ENCODE measurements at regions not wholly inside any gene's neighbourhood (a gene's known extent, or its start where the extent isn't known, plus 50 kb on each side); places are given as distances from the start of the nearest gene placed in this dataset.
A peak's percentile ranks its signal among the peaks of the same experiment; 100 is the strongest.

DNA sequence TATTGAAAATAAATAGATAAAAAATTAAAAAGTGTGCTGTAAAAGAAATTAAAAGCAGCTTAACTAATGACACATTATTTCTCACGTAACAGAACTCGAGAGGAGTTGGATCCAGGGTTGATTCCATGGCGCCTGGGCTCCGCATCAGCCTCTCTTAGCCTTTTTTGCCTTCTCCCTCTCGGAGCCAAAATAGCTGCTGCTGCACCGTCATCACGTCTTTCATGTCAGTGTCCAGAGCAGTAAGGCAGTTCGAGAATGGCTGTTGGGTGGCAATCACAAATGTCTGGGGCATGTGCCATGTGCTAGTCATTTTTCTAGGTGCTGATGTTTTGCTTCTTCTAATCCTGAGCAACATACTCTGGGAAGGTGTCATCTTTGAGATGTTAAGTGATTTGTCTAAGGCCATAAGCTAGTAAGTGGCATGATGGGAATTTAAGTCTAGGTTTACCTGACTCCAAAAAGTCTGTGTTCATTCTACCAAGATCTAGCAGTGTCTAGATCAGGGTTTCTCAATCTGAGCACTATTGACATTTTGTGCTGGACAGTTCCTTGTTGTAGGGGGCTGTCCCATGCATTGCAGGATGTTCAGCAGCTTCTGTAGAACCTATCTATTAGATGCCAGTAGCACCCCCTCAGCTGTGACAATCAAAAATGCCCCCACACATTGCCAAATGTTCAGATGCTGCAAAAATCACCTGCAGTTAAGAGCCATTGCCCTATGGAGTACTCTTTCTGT lies 280.4 kb downstream of the HAPSTR1 start:
- TF ChIP-seq, protein P1, sequence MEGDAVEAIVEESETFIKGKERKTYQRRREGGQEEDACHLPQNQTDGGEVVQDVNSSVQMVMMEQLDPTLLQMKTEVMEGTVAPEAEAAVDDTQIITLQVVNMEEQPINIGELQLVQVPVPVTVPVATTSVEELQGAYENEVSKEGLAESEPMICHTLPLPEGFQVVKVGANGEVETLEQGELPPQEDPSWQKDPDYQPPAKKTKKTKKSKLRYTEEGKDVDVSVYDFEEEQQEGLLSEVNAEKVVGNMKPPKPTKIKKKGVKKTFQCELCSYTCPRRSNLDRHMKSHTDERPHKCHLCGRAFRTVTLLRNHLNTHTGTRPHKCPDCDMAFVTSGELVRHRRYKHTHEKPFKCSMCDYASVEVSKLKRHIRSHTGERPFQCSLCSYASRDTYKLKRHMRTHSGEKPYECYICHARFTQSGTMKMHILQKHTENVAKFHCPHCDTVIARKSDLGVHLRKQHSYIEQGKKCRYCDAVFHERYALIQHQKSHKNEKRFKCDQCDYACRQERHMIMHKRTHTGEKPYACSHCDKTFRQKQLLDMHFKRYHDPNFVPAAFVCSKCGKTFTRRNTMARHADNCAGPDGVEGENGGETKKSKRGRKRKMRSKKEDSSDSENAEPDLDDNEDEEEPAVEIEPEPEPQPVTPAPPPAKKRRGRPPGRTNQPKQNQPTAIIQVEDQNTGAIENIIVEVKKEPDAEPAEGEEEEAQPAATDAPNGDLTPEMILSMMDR (IDR thresholded peaks at IDR 0.05; ENCODE audit: unreplicated experiment in 3 of 3): no peak
- no peaks in the 10 kb centered on the region for H3K9me3 Mint-ChIP-seq
- no peak overlapping the region for H3K4me3 Mint-ChIP-seq
- H3K27ac Mint-ChIP-seq: no peak overlapping the region
- H3K4me1 Mint-ChIP-seq: peaks cover 12% of the 10 kb centered on the region
- H3K36me3 Mint-ChIP-seq (ENCODE audit: low read depth): no peaks in the 10 kb centered on the region
- H3K27me3 Mint-ChIP-seq (ENCODE audit: low read depth): peaks cover 20% of the 10 kb centered on the region

DNA sequence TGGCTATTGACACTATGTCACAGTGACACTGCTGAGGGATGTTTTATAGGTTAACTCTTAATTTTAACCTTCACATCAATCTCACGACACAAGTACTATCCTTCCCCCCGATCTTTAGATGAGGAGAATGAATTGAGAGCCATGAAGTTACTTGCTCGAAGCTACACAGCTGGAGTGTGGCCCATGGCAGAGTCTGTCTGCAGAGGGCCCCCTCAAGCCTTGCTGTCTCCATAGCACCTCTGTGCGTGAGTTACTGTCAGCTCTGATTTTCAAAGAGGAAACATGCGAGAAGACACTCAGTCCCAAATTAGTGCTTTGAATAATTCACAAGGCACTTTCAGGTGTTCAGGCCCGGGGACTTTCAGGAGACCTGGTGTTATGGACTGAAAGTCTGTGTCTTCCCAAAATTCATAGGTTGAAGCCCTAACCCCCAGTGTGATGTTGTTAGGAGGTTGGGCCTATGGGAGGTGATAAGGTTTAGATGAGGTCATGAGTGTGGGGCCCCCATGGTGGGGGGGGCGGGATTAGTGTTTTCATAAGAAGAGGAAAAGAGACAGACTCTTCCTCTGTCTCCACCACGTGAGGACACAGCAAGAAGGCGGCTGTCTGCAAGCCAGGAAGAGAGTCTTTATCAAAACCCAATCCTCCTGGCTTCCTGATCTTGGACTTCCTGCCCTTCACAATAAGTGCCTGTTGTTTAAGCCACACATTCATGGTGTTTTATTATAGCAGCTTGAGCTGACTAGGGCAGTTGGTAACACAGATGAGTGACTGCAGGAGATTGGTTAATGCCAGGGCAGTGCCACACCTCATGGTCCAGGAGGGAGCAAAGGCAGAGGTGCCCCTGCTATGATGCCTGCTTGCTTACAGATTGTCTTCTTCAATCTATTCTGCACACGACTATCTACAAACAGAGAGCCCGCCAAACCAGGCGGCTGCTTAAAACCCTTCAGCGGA lies 281.8 kb downstream of the HAPSTR1 start:
- H3K4me1 Mint-ChIP-seq: peaks cover 12% of the 10 kb centered on the region
- H3K36me3 Mint-ChIP-seq (ENCODE audit: low read depth): no peaks in the 10 kb centered on the region
- H3K27ac Mint-ChIP-seq: no peak overlapping the region
- peaks cover 13% of the 10 kb centered on the region for H3K27me3 Mint-ChIP-seq (ENCODE audit: low read depth)
- H3K4me3 Mint-ChIP-seq: no peak overlapping the region
- TF ChIP-seq, protein P1 (IDR thresholded peaks at IDR 0.05; ENCODE audit: unreplicated experiment in 3 of 3): no peak
- H3K9me3 Mint-ChIP-seq: peaks cover 4% of the 10 kb centered on the region

DNA sequence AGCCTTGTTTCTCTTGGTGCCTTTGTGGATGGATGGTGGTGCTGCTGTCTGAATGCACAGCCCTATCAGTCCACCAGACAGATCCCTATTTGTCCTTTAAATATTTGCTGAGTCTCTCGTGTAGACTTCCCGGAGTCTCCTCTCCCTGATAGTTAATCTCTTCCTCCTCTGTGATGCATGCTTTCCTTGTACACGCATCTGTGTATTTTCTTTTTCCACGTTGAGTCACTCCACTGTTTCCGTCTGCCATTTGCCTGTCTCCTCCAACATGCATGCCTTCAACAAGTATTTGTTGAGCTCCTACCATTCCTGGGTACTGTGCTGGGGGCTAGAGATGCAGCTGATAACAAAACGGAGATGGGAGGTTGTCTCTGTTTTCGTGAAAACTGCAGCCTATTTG lies 282.6 kb downstream of the HAPSTR1 start:
- H3K4me1 Mint-ChIP-seq: peaks cover 12% of the 10 kb centered on the region
- H3K27ac Mint-ChIP-seq: no peak overlapping the region
- H3K27me3 Mint-ChIP-seq (ENCODE audit: low read depth): peaks cover 13% of the 10 kb centered on the region
- TF ChIP-seq, protein P1 (IDR thresholded peaks at IDR 0.05; ENCODE audit: unreplicated experiment in 3 of 3): no peak
- peaks cover 4% of the 10 kb centered on the region for H3K9me3 Mint-ChIP-seq
- no peak overlapping the region for H3K4me3 Mint-ChIP-seq
- H3K36me3 Mint-ChIP-seq (ENCODE audit: low read depth): no peaks in the 10 kb centered on the region

DNA sequence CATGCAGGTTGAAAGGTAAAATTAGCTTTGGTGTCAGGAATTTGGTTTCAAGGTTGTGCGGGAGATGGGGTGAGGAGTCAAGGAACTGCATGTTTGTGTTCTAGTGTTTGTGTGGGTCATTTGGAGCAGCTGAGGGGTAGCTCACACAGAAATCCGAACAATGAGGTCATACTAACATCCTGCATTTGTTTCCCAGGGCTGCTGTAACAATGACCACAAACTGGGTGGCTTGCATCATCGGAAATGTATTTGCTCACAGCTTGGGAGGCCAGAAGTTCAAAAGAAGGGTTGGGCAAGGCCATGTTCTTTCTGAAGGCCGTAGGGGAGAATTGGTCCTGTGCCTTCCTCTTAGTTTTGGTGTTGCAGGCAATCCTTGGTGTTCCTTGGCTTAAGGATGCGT lies 287.4 kb downstream of the HAPSTR1 start:
- Mint-ChIP-seq H3K4me1 (no peaks in the 10 kb centered on the region), H3K4me3 (no peak overlapping the region), H3K27me3 (ENCODE audit: low read depth) (peaks cover 16% of the 10 kb centered on the region), H3K36me3 (ENCODE audit: low read depth) (no peaks in the 10 kb centered on the region), H3K27ac (peak overlapping the region in 2 of 3 experiments; percentile 17 to 32), H3K9me3 (peaks cover 4% of the 10 kb centered on the region)
- TF ChIP-seq, protein P1 (IDR thresholded peaks at IDR 0.05; ENCODE audit: unreplicated experiment in 3 of 3): no peak

DNA sequence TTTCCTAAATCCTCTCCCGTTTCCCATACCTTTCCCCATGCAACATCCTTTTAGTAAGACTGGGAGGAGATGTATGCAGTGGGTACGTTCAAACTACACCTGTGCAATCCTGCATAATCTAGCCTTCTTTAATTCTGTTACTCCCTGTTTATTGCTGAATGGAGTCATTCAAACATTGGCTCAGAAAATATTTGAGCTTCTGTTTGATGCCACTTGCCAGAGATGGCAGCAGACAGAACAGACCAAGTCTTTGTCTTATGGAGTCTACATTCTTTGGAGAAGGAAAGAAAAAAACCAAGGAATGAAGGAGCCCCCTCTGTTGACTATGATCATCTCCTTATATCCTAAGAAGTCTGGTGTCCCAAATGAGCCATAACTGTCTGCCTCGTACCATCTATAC lies 288.8 kb downstream of the HAPSTR1 start:
- H3K4me1 Mint-ChIP-seq: no peaks in the 10 kb centered on the region
- H3K9me3 Mint-ChIP-seq: peaks cover 4% of the 10 kb centered on the region
- H3K27ac Mint-ChIP-seq: no peak overlapping the region
- no peak overlapping the region for H3K4me3 Mint-ChIP-seq
- no peaks in the 10 kb centered on the region for H3K36me3 Mint-ChIP-seq (ENCODE audit: low read depth)
- peaks cover 16% of the 10 kb centered on the region for H3K27me3 Mint-ChIP-seq (ENCODE audit: low read depth)
- TF ChIP-seq, protein P1 (IDR thresholded peaks at IDR 0.05; ENCODE audit: unreplicated experiment in 3 of 3): no peak
